Astrocyte of the spinal cord (primary cell): ENCODE measurements at regions not wholly inside any gene's neighbourhood (a gene's known extent, or its start where the extent isn't known, plus 50 kb on each side); places are given as distances from the start of the nearest gene placed in this dataset.

Experiments used
- DNase-seq: peaks from one replicate; pipeline ENCODE4 v3.0.0; 2011; ENCODE audit warnings: low read depth, low spot score
- H3K4me3 ChIP-seq: 2 replicates; pipeline ENCODE4 v1.5.1; 2011; ENCODE audit warnings: low read depth, mild to moderate bottlenecking, low read length, moderate library complexity
- CTCF ChIP-seq: IDR thresholded peaks from 2 replicates; pipeline ENCODE4 v1.5.1; 2012; ENCODE audit warnings: low read depth, mild to moderate bottlenecking, low read length, inconsistent platforms
- in situ Hi-C: cut with HindIII; loops from 2 replicates; pipeline ENCODE4 v1.10.0; 2017; ENCODE audit warnings: low sequenced_read_pairs

- in situ Hi-C loops = no loop called here
- no peak overlapping the region for H3K4me3 ChIP-seq
- no peak for DNase-seq
- TF ChIP-seq CTCF = no peak
These were observed 449.6 kb downstream of the PLCL1 start for GRCh38 chr2:198253995-198254394.

GRCh38 chr2:198252472-198252871, 448.1 kb downstream of the PLCL1 start:
- no peak for DNase-seq
- no peak overlapping the region for H3K4me3 ChIP-seq
- in situ Hi-C loops = no loop called here
- no peak for TF ChIP-seq CTCF

- no peak for TF ChIP-seq CTCF
- in situ Hi-C loops = no loop called here
- no peak for DNase-seq
- H3K4me3 ChIP-seq = no peak overlapping the region
These were observed 437.7 kb downstream of the PLCL1 start for GRCh38 chr2:198242093-198242492.

GRCh38 chr2:198238429-198238828, 434.0 kb downstream of the PLCL1 start:
- no peak for TF ChIP-seq CTCF
- in situ Hi-C loops = no loop called here
- H3K4me3 ChIP-seq = no peak overlapping the region
- DNase-seq = no peak

GRCh38 chr2:198236338-198236737, 431.9 kb downstream of the PLCL1 start:
- H3K4me3 ChIP-seq = no peak overlapping the region
- DNase-seq = no peak
- TF ChIP-seq CTCF = no peak
- in situ Hi-C loops = no loop called here

GRCh38 chr2:198232281-198232680, 427.9 kb downstream of the PLCL1 start:
- in situ Hi-C loops = no loop called here
- no peak overlapping the region for H3K4me3 ChIP-seq
- no peak for DNase-seq
- no peak for TF ChIP-seq CTCF

GRCh38 chr2:198231562-198231961, 427.2 kb downstream of the PLCL1 start:
- in situ Hi-C loops = no loop called here
- DNase-seq = no peak
- TF ChIP-seq CTCF = no peak
- H3K4me3 ChIP-seq = no peak overlapping the region
